PC-3 (cell line): ENCODE measurements at regions not wholly inside any gene's neighbourhood (a gene's known extent, or its start where the extent isn't known, plus 50 kb on each side); places are given as distances from the start of the nearest gene placed in this dataset.

Experiments used
- ATAC-seq: fragments of 200-7000 bp; cut with Tn5 transposase; 2 replicates; pipeline ENCODE4 v1.9.1; 2020; ENCODE audit warnings: mild to moderate bottlenecking, moderate library complexity
- BruUV-seq: library from RNA; stranded (reverse); fragments of 400-500 nt; replicated peaks from 2 replicates; lab custom pipeline; 2021; lab: Mats Ljungman, UMichigan
- CTCF ChIA-PET: fragments of 300-600 bp; sonication (Branson Sonifier 250); formaldehyde crosslinking; loops from one replicate; lab custom pipeline; 2022; ENCODE audit warnings: antibody characterized with exemption; lab: Charles Lee
- POLR2A ChIA-PET: fragments of 300-600 bp; sonication (Branson Sonifier 250); formaldehyde crosslinking; loops from one replicate; lab custom pipeline; 2022; ENCODE audit warnings: antibody characterized with exemption; ENCODE audit not compliant: unreplicated experiment; lab: Charles Lee
- DNase-seq: peaks from one replicate; pipeline ENCODE4 v3.0.0-alpha.2; 2015
- H2AFZ ChIP-seq: fragments of 300-600 bp; sonication (generic); 2 replicates; pipeline ENCODE4 v1.6.0; 2016; ENCODE audit warnings: antibody characterized with exemption, low read length
- H3F3A ChIP-seq: fragments of 300-600 bp; sonication (generic); one replicate; pipeline ENCODE4 v1.6.0; 2017; ENCODE audit warnings: antibody characterized with exemption, low read length, control low read depth, mild to moderate bottlenecking; ENCODE audit not compliant: unreplicated experiment
- H3K27ac ChIP-seq: fragments of 300-600 bp; sonication (generic); 2 replicates; pipeline ENCODE4 v1.5.1; 2016; ENCODE audit warnings: mild to moderate bottlenecking, low read length
- H3K27me3 ChIP-seq: fragments of 300-600 bp; sonication (generic); 2 replicates; pipeline ENCODE4 v1.6.1; 2016; ENCODE audit warnings: low read length, mixed read lengths
- H3K36me3 ChIP-seq: fragments of 300-600 bp; sonication (generic); 2 replicates; pipeline ENCODE4 v1.6.1; 2016; ENCODE audit warnings: low read depth, mixed run types, low read length, mixed read lengths
- H3K4me1 ChIP-seq: fragments of 300-600 bp; sonication (generic); 2 replicates; pipeline ENCODE4 v1.5.1; 2016; ENCODE audit warnings: low read length; ENCODE audit not compliant: insufficient read depth
- H3K4me2 ChIP-seq: fragments of 300-600 bp; sonication (generic); 2 replicates; pipeline ENCODE4 v1.6.0; 2016; ENCODE audit warnings: low read length
- H3K4me3 ChIP-seq: fragments of 300-600 bp; sonication (generic); 2 replicates; pipeline ENCODE4 v1.5.1; 2016; ENCODE audit warnings: mild to moderate bottlenecking, low read length, mixed read lengths
- H3K79me2 ChIP-seq: fragments of 300-600 bp; sonication (generic); 2 replicates; pipeline ENCODE4 v1.6.1; 2017; ENCODE audit warnings: low read length, mixed read lengths
- H3K9ac ChIP-seq: fragments of 300-600 bp; sonication (generic); 2 replicates; pipeline ENCODE4 v1.6.0; 2016; ENCODE audit warnings: mild to moderate bottlenecking, low read length
- H3K9me2 ChIP-seq: fragments of 300-600 bp; sonication (generic); replicated peaks from 2 replicates; pipeline ENCODE4 v1.6.1; 2016; ENCODE audit warnings: mixed run types, low read length, mixed read lengths
- H3K9me3 ChIP-seq: fragments of 300-600 bp; sonication (generic); 2 replicates; pipeline ENCODE4 v1.6.1; 2016; ENCODE audit warnings: low read length, mixed read lengths
- H4K20me1 ChIP-seq: fragments of 300-600 bp; sonication (generic); 2 replicates; pipeline ENCODE4 v1.6.1; 2016; ENCODE audit warnings: low read length, mixed read lengths
- EZH2 ChIP-seq: fragments of 300-600 bp; sonication (generic); IDR thresholded peaks from one replicate; pipeline ENCODE4 v1.6.1; 2017; ENCODE audit warnings: antibody characterized with exemption, mild to moderate bottlenecking, low read length; ENCODE audit not compliant: unreplicated experiment
- EZH2phosphoT487 ChIP-seq: fragments of 300-600 bp; sonication (generic); IDR thresholded peaks from 2 replicates; pipeline ENCODE4 v1.6.1; 2018; ENCODE audit warnings: mild to moderate bottlenecking, antibody characterized with exemption, low read length, borderline replicate concordance
- intact Hi-C: fragments of 100-400 bp; cut with micrococcal nuclease; formaldehyde crosslinking; loops from 2 replicates; pipeline ENCODE4 v1.9.0; 2023
- TF ChIP-seq, protein P1 (sequence below): fragments of 300-600 bp; sonication (generic); conservative IDR thresholded peaks from 2 replicates; pipeline ENCODE4 v1.5.1; 2017; ENCODE audit warnings: antibody characterized with exemption, low read depth, mild to moderate bottlenecking, low read length

GRCh38 chr13:86085890-86086289 lies 286.7 kb upstream of the SLITRK6 start:
- Histone ChIP-seq H3K9me3 (no peaks in the 10 kb centered on the region), H3F3A (no peaks in the 10 kb centered on the region), H3K4me3 (no peak overlapping the region), H3K9ac (no peak overlapping the region), H3K9me2 (no peaks in the 10 kb centered on the region), H2AFZ (no peak overlapping the region), H3K27ac (no peak overlapping the region), H3K4me1 (peaks cover 7% of the 10 kb centered on the region; the same call in 1 of the 2 replicates), H3K36me3 (no peaks in the 10 kb centered on the region), H3K27me3 (no peaks in the 10 kb centered on the region), H4K20me1 (no peaks in the 10 kb centered on the region), H3K79me2 (no peaks in the 10 kb centered on the region), H3K4me2 (no peak overlapping the region)
- intact Hi-C loops, result loop anchor here (2.0 to 10.0 kb wide), 4 partner anchors 115 to 1189 kb away; no protein-coding TSS in a partner anchor
- no TSS peak for BruUV-seq
- ChIA-PET CTCF (no interaction called here), POLR2A (no interaction called here)
- ATAC-seq, result no peak
- peak; percentile 13 for DNase-seq
- TF ChIP-seq EZH2phosphoT487 (no peak), EZH2 (no peak)
- TF ChIP-seq, protein P1, sequence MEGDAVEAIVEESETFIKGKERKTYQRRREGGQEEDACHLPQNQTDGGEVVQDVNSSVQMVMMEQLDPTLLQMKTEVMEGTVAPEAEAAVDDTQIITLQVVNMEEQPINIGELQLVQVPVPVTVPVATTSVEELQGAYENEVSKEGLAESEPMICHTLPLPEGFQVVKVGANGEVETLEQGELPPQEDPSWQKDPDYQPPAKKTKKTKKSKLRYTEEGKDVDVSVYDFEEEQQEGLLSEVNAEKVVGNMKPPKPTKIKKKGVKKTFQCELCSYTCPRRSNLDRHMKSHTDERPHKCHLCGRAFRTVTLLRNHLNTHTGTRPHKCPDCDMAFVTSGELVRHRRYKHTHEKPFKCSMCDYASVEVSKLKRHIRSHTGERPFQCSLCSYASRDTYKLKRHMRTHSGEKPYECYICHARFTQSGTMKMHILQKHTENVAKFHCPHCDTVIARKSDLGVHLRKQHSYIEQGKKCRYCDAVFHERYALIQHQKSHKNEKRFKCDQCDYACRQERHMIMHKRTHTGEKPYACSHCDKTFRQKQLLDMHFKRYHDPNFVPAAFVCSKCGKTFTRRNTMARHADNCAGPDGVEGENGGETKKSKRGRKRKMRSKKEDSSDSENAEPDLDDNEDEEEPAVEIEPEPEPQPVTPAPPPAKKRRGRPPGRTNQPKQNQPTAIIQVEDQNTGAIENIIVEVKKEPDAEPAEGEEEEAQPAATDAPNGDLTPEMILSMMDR, result peak; percentile 48; the same call in 1 of the 2 replicates

DNA sequence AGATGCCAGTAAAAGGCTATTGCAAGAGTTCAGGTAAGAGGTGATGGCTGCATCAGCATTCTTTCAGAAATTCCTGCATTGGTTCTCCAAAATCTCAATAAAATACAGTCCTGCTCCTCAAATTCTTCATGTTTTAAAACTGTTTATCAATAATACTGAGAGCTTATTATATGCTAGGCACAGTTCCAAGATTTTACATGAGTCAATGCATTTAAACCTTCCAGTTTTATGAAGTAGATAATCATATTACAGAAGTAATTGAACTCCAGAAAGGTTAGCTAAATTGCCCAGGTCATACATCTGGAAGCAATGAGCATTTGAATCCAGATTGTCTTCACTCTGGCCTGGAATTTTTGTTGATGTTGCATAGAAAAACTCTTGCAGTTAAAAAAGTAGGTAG lies 282.9 kb upstream of the SLITRK6 start:
- Histone ChIP-seq H3K9me2 (no peaks in the 10 kb centered on the region), H3K27ac (no peak overlapping the region), H3K27me3 (no peaks in the 10 kb centered on the region), H3K36me3 (no peaks in the 10 kb centered on the region), H3K79me2 (no peaks in the 10 kb centered on the region), H3F3A (no peaks in the 10 kb centered on the region), H3K4me2 (no peak overlapping the region), H4K20me1 (no peaks in the 10 kb centered on the region), H3K4me1 (peaks cover 9% of the 10 kb centered on the region; the same call in 1 of the 2 replicates), H2AFZ (no peak overlapping the region), H3K9ac (no peak overlapping the region), H3K4me3 (no peak overlapping the region), H3K9me3 (no peaks in the 10 kb centered on the region)
- intact Hi-C loops, result loop anchor here (10.0 kb wide), 1 partner anchor 493 kb away; no protein-coding TSS in a partner anchor
- no peak for ATAC-seq
- CTCF ChIA-PET, result no interaction called here
- DNase-seq, result peak; percentile 40
- no peak for TF ChIP-seq EZH2phosphoT487
- TF ChIP-seq, protein P1, result no peak
- no peak for TF ChIP-seq EZH2
- BruUV-seq, result no TSS peak
- POLR2A ChIA-PET, result no interaction called here

- Histone ChIP-seq H3K36me3 (no peaks in the 10 kb centered on the region), H3K9me2 (no peaks in the 10 kb centered on the region), H3F3A (no peaks in the 10 kb centered on the region), H3K9ac (no peak overlapping the region), H3K4me3 (no peak overlapping the region), H3K4me1 (peaks cover 9% of the 10 kb centered on the region; the same call in 1 of the 2 replicates), H3K27me3 (no peaks in the 10 kb centered on the region), H3K79me2 (no peaks in the 10 kb centered on the region), H3K27ac (no peak overlapping the region), H2AFZ (no peak overlapping the region), H3K4me2 (no peak overlapping the region), H3K9me3 (no peaks in the 10 kb centered on the region), H4K20me1 (no peaks in the 10 kb centered on the region)
- ChIA-PET CTCF (no interaction called here), POLR2A (no interaction called here)
- ATAC-seq, result peak; percentile 83
- TF ChIP-seq EZH2phosphoT487 (no peak), EZH2 (no peak)
- TF ChIP-seq, protein P1, result no peak
- intact Hi-C loops, result loop anchor here (10.0 kb wide), 1 partner anchor 494 kb away; no protein-coding TSS in a partner anchor
- peak; percentile 48 for DNase-seq
- no TSS peak for BruUV-seq
These were observed 281.2 kb upstream of the SLITRK6 start for GRCh38 chr13:86080340-86080995.
